COLO668 (cell line): ENCODE measurements at regions not wholly inside any gene's neighbourhood (a gene's known extent, or its start where the extent isn't known, plus 50 kb on each side); places are given as distances from the start of the nearest gene placed in this dataset.

Experiments used
- DNase-seq: peaks from one replicate; lab custom pipeline; 2025; ENCODE audit not compliant: unreplicated experiment; lab: John Stamatoyannopoulos, UW

GRCh38 chr4:11131491-11131890 lies 297.2 kb downstream of the HS3ST1 start:
- DNase-seq: no peak

- no peak for DNase-seq
These were observed 298.3 kb downstream of the HS3ST1 start for GRCh38 chr4:11130195-11130970.

GRCh38 chr4:11120435-11120834 lies 308.3 kb downstream of the HS3ST1 start:
- no peak for DNase-seq

GRCh38 chr4:11119474-11119873 lies 309.2 kb downstream of the HS3ST1 start:
- no peak for DNase-seq

GRCh38 chr4:11118513-11118912 lies 310.2 kb downstream of the HS3ST1 start:
- DNase-seq: no peak

- DNase-seq: no peak
These were observed 311.8 kb downstream of the HS3ST1 start for GRCh38 chr4:11116940-11117339.

GRCh38 chr4:11111876-11112275 lies 316.8 kb downstream of the HS3ST1 start:
- DNase-seq: no peak

GRCh38 chr4:11111370-11111769 lies 317.3 kb downstream of the HS3ST1 start:
- DNase-seq: no peak

GRCh38 chr4:11106759-11107158 lies 321.9 kb downstream of the HS3ST1 start:
- no peak for DNase-seq

- DNase-seq: no peak
These were observed 322.5 kb downstream of the HS3ST1 start for GRCh38 chr4:11106190-11106589.

GRCh38 chr4:11105715-11106114 lies 323.0 kb downstream of the HS3ST1 start:
- no peak for DNase-seq

- no peak for DNase-seq
These were observed 330.2 kb downstream of the HS3ST1 start for GRCh38 chr4:11098461-11098860.

GRCh38 chr4:11097725-11098124 lies 331.0 kb downstream of the HS3ST1 start:
- DNase-seq: no peak

GRCh38 chr4:11081006-11081405 lies 347.7 kb downstream of the HS3ST1 start:
- DNase-seq: no peak

- no peak for DNase-seq
These were observed 349.5 kb downstream of the HS3ST1 start for GRCh38 chr4:11079171-11079570.

GRCh38 chr4:11074581-11075241 lies 354.0 kb downstream of the HS3ST1 start:
- DNase-seq: no peak

- no peak for DNase-seq
These were observed 355.1 kb downstream of the HS3ST1 start for GRCh38 chr4:11073621-11074051.

GRCh38 chr4:11072999-11073398 lies 355.7 kb downstream of the HS3ST1 start:
- DNase-seq: no peak

- DNase-seq: no peak
These were observed 356.2 kb downstream of the HS3ST1 start for GRCh38 chr4:11072463-11072862.

- no peak for DNase-seq
These were observed 357.9 kb downstream of the HS3ST1 start for GRCh38 chr4:11070813-11071212.

- no peak for DNase-seq
These were observed 359.0 kb downstream of the HS3ST1 start for GRCh38 chr4:11069581-11070211.

GRCh38 chr4:11069083-11069482 lies 359.6 kb downstream of the HS3ST1 start:
- DNase-seq: no peak
